Right cardiac atrium (tissue), 5 donors: ENCODE measurements at regions not wholly inside any gene's neighbourhood (a gene's known extent, or its start where the extent isn't known, plus 50 kb on each side); places are given as distances from the start of the nearest gene placed in this dataset.
"Not testable (repeated sequence)": the region's sequence is repeated elsewhere in the genome, so short reads cannot be mapped to it uniquely, and the experiment has no call there.

Experiments
- ATAC-seq, 2 donors: fragments of 200-7000 bp; cut with Tn5 transposase; one replicate each; pipeline versions ENCODE4 v1.8.0 to v1.9.1; 2020; ENCODE audit warnings: moderate library complexity in 2 of 2, mild to moderate bottlenecking in 1 of 2
- DNase-seq, 3 donors: peaks; one replicate each; pipeline ENCODE4 v3.0.0-alpha.2; 2020
- H3K27ac ChIP-seq: one replicate; pipeline ENCODE4 v1.5.1; 2013; ENCODE audit warnings: mild to moderate bottlenecking, low read length, control low read depth, moderate library complexity
- H3K27me3 ChIP-seq: one replicate; pipeline ENCODE4 v1.6.1; 2013; ENCODE audit not compliant: control insufficient read depth, insufficient read depth
- H3K4me1 ChIP-seq: one replicate; pipeline ENCODE4 v1.6.1; 2013; ENCODE audit warnings: low read length; ENCODE audit not compliant: control insufficient read depth, insufficient read depth
- H3K4me3 ChIP-seq: one replicate; pipeline ENCODE4 v1.5.1; 2013; ENCODE audit warnings: low read length, control low read depth
- H3K9me3 ChIP-seq: one replicate; pipeline ENCODE4 v1.6.1; 2013; ENCODE audit warnings: low read length; ENCODE audit not compliant: control insufficient read depth
- WGBS: extraction: QIAGEN DNeasy Blood & Tissue Kit; methylation state at CpG from one replicate; pipeline ENCODE4 v1.1.7; 2013; 5-methylcytosine and 5-hydroxymethylcytosine counted together
- intact Hi-C, 4 donors: fragments of 100-400 bp; cut with DNase I; formaldehyde crosslinking; loops; one replicate each; pipeline versions ENCODE4 v1.11.0 to v1.14.0; 2022 to 2023
- donor health status: healthy with polysubstance abuse.
- donor health status: DM: no; HTN: yes; CAD: no.
- donor health status: DM: no; HTN: no; CAD: no.
- donor health status: DM: no; HTN: yes; CAD: no; lungs with severe emphysema.
- donor health status: DM: yes; HTN: yes; CAD: no.

DNA sequence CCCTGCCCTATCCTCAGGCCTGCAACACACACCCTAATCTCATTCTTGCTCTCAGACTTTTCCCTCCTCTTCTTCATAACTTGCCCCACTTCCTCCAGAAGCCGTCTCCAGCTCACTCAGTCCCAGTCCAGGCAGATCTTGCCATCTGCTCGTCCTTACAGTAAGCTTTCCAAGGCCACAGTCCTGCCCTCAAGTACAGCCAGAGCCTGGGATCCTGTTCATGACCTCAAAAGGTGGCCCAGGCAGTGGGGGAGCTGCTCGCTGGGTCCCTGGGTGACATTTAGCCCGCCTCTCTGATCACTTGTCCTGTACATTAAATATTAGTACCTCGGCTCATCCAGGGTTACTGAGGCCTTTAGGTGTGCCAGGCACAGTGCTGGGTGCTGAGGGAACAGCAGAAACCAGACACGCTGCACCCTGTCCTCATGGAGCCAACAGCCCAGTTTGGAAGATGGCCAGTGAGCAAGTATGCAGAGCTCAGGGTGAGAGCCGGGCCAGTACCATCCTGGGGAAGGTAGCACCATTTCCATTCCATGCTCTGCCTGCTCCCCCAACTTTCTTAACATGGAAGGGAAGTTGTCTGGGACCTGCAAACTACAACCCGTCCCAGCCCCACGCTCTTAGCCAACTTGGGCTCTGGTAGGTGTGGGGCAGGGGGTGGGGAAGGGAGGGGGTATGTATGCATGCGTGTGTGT, 100.4 kb downstream of the C5orf15 start:
- H3K9me3 ChIP-seq = no peaks in the 10 kb centered on the region
- WGBS = 88% methylated on average over 10 of the region's 10 CpGs
- ATAC-seq = no peak

DNA sequence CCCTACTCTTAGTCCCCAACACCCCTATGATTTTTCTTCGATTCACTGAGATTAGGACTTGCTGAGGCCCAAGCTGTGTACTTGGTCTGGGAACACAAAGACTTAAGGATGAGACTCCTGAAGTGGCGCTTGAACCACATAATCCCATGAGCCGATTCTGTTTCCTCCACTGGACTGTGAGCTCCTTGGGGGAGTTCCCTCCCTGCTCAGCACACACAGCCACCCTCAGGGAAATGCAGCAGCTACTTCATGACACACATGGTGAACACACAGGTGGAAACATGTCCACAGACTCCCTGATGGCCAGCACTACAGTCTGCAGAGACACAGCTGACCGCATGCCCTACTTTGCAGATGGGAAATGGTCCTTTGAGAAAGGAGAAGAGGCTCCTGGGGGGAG, 101.1 kb downstream of the C5orf15 start:
- Histone ChIP-seq H3K4me1 (no peaks in the 10 kb centered on the region), H3K27ac (no peak overlapping the region), H3K4me3 (no peak overlapping the region), H3K27me3 (no peaks in the 10 kb centered on the region), H3K9me3 (no peaks in the 10 kb centered on the region)
- no peak for ATAC-seq
- intact Hi-C loops = loop anchor here in 2 of 4 donors (5.0 to 10.0 kb wide), 3 partner anchors 113 to 753 kb away; no protein-coding TSS in a partner anchor
- DNase-seq = no peak
- 85% methylated on average over 4 of the region's 4 CpGs for WGBS

More for the DNA sequence above, 100.4 kb downstream of the C5orf15 start:
- Histone ChIP-seq H3K27ac (no peak overlapping the region), H3K4me1 (no peaks in the 10 kb centered on the region), H3K4me3 (no peak overlapping the region), H3K27me3 (no peaks in the 10 kb centered on the region)
- no peak for DNase-seq
- intact Hi-C loops = loop anchor here in 2 of 4 donors (5.0 to 10.0 kb wide), 3 partner anchors 113 to 753 kb away; no protein-coding TSS in a partner anchor

DNA sequence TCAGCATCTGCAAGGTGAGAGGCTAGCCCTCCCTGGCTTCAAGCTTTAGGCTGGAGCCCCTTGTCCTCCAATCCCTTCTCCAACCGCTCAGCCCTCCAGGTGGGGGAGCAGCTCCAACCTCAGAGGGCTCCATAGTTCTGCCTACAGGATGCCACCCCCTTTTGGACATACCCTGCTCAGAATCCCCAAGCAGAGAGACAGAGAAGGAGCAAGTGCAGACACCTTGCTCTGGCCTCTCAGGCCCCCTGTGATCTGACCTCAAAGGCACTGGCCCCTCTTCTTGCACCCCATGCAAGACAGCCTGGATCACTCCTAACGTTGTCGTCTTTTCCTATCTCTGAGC, 101.6 kb downstream of the C5orf15 start:
- H3K4me1 ChIP-seq = no peaks in the 10 kb centered on the region
- no peaks in the 10 kb centered on the region for H3K27me3 ChIP-seq
- no peak for ATAC-seq
- DNase-seq = no peak
- H3K4me3 ChIP-seq = no peak overlapping the region
- H3K27ac ChIP-seq = no peak overlapping the region
- intact Hi-C loops = loop anchor here in 2 of 4 donors (5.0 to 10.0 kb wide), 3 partner anchors 112 to 752 kb away; no protein-coding TSS in a partner anchor
- H3K9me3 ChIP-seq = no peaks in the 10 kb centered on the region
- WGBS = 61% methylated on average over 3 of the region's 3 CpGs

DNA sequence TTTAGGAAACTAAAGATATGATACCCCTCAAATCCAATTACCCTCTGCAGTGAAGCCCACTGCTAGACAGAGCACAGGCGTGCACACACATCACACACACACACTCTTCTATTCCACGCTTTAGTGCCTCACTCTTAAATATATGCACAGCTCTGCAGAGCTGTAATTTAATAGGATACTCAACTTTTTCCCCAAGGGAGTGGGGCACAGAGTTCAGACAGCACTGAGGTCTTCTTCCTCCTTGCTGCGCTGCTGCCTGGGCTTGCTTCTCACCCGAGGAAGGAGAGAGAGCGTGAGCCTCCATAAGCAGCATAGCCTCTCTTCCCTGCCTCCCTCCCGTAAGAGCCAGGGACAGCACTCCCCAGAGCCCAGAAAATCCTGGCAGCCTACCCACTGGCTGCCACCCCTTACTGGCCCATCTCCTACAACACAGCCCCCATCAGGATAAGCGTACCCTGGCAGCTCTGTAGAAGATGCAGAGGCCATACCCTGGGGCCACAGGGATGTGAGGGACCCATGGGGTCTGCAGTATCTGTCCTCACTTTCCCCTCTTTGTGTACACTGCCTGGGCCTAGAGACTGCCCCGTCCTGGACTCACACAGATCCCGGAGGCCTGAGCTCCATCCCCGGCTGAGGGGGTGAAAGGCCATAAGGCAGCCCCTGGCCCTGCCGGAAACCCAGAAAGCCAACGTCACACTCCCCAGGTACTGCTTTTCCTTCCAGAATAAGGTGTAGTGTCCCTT, 102.1 kb downstream of the C5orf15 start:
- ATAC-seq = no peak
- WGBS = 89% methylated on average over 12 of the region's 12 CpGs
- no peak for DNase-seq
- Histone ChIP-seq H3K27ac (no peak overlapping the region), H3K27me3 (no peaks in the 10 kb centered on the region), H3K4me3 (no peak overlapping the region), H3K4me1 (no peaks in the 10 kb centered on the region), H3K9me3 (no peaks in the 10 kb centered on the region)
- intact Hi-C loops = loop anchor here in 2 of 4 donors (5.0 to 10.0 kb wide), 3 partner anchors 112 to 752 kb away; no protein-coding TSS in a partner anchor

DNA sequence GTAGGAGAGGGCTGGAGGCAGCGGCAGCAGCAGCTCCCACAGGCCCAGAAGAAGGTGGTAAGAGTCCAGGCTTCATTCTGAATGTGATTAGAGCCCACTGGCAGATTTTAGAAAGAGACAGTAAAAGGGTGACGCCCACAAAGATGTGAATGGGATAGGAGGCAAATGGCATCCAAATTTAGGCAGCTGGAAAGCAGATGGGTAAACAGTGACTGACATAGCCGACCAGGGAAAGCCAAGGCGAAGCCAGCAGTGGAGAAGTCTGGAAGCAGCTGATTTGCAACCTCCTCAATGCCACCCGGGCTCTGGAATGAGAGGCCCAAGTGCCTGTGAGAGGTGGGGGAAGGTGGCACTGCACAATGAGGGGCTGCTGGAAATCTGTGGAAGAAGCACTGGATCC, 103.3 kb downstream of the C5orf15 start:
- Histone ChIP-seq H3K4me3 (no peak overlapping the region), H3K27ac (no peak overlapping the region), H3K27me3 (no peaks in the 10 kb centered on the region), H3K4me1 (no peaks in the 10 kb centered on the region), H3K9me3 (no peaks in the 10 kb centered on the region)
- 75% methylated on average over 5 of the region's 5 CpGs for WGBS
- no peak for DNase-seq
- intact Hi-C loops = loop anchor here in 2 of 4 donors (5.0 to 10.0 kb wide), 3 partner anchors 110 to 750 kb away; no protein-coding TSS in a partner anchor
- no peak for ATAC-seq

DNA sequence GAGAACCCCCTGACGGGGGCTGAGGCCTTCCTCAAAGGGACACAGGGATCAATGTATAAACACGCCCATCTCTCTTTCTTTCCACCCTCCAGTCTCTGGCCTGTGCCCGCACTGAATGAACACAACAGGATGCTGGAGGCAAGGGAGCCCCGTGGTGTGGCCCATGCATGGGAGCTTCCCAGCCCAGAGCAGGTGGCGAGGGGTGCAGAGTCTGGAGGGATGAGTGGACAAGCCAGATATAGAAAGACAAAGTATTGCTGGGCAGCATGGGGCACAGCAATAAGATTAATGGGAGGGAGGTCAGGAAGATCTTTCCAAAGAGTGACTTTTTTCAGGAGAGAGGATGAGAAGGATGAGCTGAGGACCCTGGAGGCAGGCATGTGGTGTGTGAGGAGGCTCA, 103.7 kb downstream of the C5orf15 start:
- DNase-seq (no peak), ATAC-seq (no peak)
- H3K9me3 ChIP-seq = no peaks in the 10 kb centered on the region
- H3K4me1 ChIP-seq = no peaks in the 10 kb centered on the region
- intact Hi-C loops = loop anchor here in 2 of 4 donors (5.0 to 10.0 kb wide), 3 partner anchors 110 to 750 kb away; no protein-coding TSS in a partner anchor
- H3K27me3 ChIP-seq = no peaks in the 10 kb centered on the region
- H3K27ac ChIP-seq = no peak overlapping the region
- no peak overlapping the region for H3K4me3 ChIP-seq
- WGBS = 88% methylated on average over 5 of the region's 5 CpGs

DNA sequence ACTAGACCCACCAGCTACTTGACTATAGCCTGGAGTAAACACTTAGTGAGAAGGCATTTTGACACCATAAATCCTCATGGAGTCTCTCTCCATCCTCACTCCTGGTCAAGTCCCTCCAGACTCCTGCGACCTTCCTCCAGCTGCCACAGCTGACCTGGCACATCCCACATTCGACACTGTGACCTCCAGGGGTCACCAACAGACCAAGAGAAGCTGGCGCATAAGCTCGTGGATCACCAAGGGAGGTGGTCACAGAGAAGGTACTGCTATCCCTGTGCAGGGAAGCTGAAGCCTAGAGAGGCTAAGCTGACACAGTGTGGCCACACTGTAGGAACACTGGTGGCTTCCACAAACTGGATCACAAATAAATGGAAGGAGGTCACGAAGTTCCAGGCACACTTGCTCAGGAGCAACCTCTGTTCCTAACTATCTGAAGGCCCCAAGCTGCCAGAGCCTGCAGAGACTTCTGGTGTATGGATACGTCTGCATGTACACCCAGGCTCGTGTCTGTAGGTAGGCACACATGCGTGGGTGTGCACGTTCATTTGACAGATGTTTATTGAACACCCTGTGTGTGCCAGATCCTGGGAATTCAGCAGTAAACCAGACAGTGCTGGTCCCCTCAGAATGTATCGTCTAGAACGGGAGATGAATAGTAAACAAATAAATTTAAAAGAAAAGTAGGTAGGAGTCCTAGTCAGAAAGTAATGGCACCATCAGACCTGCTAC, 104.4 kb downstream of the C5orf15 start:
- 70% methylated on average over 11 of the region's 11 CpGs for WGBS
- intact Hi-C loops = loop anchor here in 2 of 4 donors (10.0 kb wide), 2 partner anchors 109 to 749 kb away; no protein-coding TSS in a partner anchor
- no peak overlapping the region for H3K4me3 ChIP-seq
- no peaks in the 10 kb centered on the region for H3K9me3 ChIP-seq
- H3K4me1 ChIP-seq = no peaks in the 10 kb centered on the region
- DNase-seq = no peak
- no peak for ATAC-seq
- no peak overlapping the region for H3K27ac ChIP-seq
- no peaks in the 10 kb centered on the region for H3K27me3 ChIP-seq

DNA sequence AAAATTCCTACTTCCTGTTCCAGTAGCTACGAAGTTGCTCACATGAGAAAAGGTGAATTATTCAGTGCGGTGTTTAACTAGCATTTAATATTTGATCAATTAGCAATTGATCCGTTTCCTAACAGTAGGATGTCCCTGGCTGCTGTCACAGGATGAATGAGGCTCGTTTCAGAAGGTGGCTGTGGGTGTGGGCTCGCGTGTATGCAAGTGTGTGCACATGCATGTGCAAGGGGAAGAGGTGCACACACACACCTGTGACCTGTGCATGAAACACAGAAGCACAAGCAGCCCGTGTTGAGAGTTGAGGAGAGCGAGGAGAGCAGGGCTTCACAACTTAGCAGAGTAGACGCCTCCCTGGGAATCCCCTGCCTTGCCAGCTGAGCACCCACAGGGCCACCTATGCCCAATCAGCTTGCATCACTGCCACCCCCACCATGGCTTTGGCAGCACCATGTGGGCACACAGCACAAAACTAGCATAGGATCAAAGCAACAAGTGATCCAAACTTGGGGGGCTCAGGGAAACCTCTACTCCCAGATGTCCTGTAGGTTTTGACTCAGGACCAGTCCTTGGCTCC, 107.2 kb downstream of the C5orf15 start:
- no peak overlapping the region for H3K4me3 ChIP-seq
- intact Hi-C loops = loop anchor here in 2 of 4 donors (10.0 kb wide), 2 partner anchors 106 to 746 kb away; no protein-coding TSS in a partner anchor
- DNase-seq = no peak
- H3K4me1 ChIP-seq = no peaks in the 10 kb centered on the region
- ATAC-seq = no peak
- WGBS = 72% methylated on average over 9 of the region's 9 CpGs
- no peaks in the 10 kb centered on the region for H3K9me3 ChIP-seq
- H3K27ac ChIP-seq = no peak overlapping the region
- no peaks in the 10 kb centered on the region for H3K27me3 ChIP-seq

DNA sequence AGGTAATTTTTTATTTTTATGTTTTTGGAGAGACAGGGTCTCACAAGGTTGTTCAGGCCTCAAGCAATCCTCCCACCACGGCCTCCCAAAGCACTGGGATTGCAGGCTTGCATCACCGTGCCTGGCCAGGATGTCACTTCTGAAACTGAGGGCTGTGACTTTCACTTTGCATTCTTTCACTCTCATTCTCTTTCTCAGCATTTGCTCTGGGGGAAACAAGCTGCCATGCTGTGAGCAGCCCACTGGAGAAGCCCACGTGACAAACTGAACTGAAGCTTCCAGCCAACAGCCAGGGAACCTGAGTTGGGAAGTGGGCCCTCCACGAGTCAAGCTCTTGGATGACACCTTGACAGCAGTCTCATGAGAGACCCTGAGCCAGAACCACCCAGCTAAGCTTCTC, 109.4 kb downstream of the C5orf15 start:
- ATAC-seq (no peak), DNase-seq (no peak)
- H3K4me3 ChIP-seq = no peak overlapping the region
- no peaks in the 10 kb centered on the region for H3K27me3 ChIP-seq
- WGBS = 60% methylated on average over 4 of the region's 4 CpGs
- H3K4me1 ChIP-seq = no peaks in the 10 kb centered on the region
- H3K9me3 ChIP-seq = no peaks in the 10 kb centered on the region
- intact Hi-C loops = no loop called here
- H3K27ac ChIP-seq = no peak overlapping the region

DNA sequence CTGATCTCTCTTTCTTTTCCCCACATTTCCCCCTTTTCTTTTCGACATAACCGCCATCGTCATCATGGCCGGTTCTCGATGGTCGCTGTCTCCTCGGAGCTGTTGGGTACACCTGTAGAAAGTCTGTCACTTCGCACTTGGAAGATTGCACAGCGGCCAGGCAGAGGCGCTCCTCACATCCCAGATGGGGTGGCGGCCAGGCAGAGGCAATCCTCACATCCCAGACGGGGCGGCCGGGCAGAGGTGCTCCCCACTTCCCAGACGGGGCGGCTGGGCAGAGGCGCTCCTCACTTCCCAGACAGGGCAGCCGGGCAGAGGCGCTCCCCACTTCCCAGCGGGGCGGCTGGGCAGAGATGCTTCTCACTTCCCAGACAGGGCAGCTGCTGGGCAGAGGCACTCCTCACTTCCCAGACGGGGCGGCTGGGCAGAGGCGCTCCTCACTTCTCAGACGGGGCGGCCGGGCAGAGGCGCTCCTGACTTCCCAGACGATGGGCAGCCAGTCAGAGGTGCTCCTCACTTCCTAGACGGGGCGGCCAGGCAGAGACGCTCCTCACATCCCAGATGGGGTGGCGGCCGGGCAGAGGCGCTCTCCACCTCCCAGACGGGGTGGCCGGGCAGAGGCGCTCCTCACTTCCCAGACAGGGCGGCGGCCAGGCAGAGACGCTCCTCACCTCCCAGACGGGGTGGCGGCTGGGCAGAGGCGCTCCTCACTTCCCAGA, 110.7 kb downstream of the C5orf15 start:
- H3K27ac ChIP-seq, DNase-seq, H3K4me1 ChIP-seq, H3K27me3 ChIP-seq, intact Hi-C loops, ATAC-seq, H3K9me3 ChIP-seq, H3K4me3 ChIP-seq: not testable (repeated sequence)
- 92% methylated on average over 44 of the region's 44 CpGs for WGBS
